GM19238 (cell line): ENCODE measurements at regions not wholly inside any gene's neighbourhood (a gene's known extent, or its start where the extent isn't known, plus 50 kb on each side); places are given as distances from the start of the nearest gene placed in this dataset.

Experiments
- DNase-seq: peaks from one replicate; pipeline ENCODE4 v3.0.0; 2011; ENCODE audit warnings: low spot score; ENCODE audit not compliant: insufficient read length

DNA sequence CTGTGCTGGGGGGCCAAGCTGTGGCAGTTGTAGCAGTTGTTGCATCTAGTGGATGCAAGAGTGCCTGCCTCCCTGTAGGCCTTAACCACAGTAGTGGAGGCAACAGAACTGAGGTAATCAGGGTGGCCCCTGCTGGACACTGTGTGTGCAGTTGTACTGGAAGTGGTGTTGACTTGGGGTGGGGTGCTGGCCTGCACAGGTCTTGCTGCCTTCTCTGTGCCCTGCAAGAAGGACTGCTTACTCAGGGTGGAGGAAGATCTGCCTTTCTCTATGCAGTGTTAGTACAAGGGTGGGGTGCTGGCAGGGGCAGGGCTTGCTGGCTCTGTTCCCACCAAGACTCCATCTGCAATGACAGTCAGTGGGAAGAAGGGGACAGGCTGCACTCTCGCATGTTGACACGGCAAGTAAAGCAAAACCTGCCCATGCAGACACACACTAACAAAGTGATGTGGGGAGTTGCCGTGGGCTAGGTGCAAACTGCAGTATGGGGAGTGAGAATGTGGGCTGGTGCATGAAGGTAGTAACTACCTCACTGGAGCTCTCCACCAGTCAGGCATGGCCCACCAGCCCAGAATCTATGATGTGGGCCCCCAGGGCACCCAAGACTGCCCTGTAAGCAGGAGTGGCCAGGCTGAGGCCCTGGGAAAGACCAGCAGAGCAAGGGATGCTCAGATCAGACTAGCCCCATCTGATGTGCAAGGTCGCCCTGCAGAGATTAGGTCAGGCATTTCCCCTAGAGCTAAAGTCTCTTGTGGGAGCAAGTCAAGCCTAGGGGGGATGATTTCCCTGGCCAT lies 594.9 kb downstream of the TECRL start:
- DNase-seq = no peak

DNA sequence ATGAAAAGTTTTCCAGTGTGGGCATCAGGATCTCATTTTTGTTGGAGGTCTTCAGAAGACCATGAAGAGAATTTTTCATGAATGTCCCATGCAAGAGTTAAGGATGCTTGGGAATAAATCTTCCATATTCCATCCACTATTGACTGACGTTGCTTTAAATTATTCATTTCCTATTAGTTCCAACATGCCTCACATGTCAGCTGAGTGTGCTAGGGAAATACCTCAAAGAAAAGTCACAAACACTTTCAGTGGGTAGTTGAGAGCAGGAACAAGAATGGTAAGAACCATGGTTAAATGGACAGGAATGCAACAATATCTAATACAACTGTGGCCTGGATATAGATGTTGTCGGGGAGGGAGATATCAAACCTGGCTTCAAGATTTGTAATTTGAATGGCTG lies 610.1 kb downstream of the TECRL start:
- DNase-seq = no peak

DNA sequence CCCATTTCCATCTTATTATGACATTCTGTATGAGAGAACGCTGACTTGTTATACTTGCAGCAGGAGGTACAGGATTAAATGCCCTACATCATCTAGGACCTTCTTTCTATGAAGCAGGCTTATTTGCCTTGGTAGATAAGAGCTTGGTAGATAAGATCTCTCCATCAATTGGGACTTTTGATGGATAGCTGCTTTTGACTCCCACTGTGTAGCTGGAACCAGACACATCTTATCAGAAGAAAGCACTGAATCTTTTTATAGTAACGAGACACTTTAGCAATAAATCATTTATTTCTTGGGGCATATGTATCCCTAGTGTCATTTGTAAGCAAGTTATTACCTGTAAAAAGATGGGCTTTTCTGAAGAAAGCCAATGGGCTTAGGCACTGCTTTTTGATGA lies 613.9 kb downstream of the TECRL start:
- no peak for DNase-seq

DNA sequence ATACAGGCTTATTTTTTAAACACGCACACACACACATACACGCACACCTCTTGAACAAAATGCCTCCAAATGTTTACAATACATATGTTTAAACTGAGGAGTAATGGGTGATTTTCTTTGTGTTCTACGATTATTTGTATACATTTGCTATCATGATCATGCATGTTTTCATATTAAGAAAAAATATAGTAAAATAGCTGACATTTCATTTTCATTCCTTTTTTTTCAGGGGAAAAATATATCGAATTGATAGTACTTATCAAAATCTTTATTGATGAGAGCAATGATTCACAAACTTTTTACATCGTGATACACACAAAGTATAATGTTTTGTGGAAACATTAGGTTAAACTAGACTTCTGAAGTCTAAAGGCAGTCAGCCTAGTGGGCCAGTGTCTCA lies 618.9 kb downstream of the TECRL start:
- no peak for DNase-seq

DNA sequence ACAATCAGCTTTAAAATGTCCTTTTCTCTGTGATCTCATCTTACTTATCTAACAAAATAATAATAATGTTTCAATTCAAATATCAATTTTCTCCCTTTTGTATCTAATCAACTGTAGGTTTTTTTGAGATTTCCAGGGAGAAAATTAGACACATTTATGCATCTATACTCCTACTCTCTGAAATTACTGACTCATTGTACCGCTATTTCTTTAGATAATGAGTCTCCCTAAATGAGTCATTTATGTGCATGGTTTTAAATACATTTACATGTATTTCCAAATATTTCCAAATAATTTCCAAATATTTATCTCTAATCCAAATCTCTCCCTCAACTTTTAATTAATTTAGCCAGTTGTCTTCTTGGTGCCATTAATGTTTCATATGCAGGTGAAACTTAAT lies 621.0 kb downstream of the TECRL start:
- DNase-seq = no peak

DNA sequence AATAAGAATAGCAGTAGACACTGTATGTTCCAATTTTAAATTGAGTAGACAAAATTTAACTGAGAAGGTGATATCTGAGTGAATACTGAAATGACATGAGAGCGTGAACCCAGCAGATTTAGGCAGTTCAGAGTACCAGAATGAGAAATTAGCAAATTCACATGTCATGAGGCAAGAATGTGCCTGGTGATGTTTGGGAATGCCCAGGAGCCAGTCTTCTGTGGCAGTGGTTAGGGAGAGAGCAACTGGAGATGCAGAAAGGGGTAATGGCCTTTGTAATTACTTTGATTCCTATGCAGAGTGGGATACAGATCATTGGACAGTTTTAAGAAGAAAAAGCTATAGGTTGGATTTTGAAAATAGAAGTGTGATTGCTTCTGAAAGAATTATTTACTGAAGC lies 621.9 kb downstream of the TECRL start:
- no peak for DNase-seq

DNA sequence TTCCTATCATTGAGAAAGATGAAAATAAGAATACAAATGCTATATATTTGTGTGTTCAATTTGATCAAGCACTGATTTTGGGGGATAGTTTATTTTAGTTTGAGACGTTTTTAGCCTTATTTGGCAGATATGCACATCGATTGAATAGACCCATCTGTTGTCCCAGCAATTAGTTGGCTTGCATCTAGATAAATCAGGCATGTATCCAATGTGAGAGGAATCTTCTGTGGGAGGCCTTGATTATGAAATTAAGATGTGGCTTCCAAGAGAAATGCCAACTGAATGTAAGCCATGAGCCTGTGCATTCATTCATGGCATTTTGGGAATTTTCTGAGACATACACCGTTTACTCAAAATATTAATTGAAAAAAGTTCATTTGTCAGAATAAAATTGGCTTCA lies 623.1 kb downstream of the TECRL start:
- no peak for DNase-seq

DNA sequence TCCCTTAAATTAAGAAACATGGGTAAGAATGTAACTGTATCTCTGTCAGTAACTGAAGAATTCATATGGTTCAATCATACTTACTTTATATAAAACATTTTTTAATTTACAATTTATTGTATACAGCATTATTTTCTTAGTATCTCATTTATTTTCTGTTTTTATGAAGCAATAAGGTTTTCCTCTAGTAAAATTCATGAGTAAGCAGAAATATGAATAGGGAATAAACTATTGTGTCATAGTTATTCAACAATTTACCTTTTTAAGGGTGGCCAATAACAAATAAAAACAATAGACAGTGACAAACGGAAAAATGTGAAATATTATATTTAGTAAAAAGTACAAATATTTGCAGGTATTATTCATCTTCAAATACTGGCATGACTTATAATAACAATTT lies 624.4 kb downstream of the TECRL start:
- no peak for DNase-seq

DNA sequence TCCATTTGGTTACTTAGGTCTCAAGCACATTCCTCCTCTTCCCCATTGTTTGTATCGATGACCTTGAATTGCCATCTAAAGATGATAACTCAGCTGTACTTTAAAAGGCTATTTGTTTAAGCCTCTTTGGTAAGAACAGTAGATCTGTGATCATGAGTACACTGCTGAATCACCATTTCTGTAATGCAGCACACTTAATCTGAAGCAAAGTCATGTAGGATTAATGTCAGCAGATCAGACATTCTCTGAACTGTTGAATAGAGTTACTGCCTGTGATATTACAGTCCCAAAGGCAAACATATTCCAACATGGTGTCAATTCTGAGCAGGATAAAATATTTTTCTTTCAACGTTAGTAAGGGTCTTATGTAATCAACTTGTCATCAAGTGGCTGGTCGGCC lies 631.6 kb downstream of the TECRL start:
- no peak for DNase-seq

DNA sequence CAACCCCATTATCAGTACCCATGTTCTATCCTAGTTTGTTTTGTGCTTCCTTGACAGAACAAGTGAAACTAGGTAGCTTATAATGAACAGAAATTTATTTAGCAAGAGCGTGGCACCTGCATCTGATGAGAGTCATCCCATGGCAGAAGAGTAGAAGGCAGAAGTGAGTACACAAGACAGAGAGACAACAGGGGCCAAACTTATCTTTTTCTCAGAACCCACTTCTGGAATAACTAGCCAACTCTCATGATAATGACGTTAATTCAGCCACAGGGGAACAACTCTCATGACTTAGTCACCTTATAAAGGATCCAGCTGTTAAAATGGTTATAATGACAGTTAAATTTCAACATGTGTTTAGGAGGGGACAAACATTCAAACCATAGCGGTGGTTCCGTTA lies 644.9 kb downstream of the TECRL start:
- DNase-seq = no peak

DNA sequence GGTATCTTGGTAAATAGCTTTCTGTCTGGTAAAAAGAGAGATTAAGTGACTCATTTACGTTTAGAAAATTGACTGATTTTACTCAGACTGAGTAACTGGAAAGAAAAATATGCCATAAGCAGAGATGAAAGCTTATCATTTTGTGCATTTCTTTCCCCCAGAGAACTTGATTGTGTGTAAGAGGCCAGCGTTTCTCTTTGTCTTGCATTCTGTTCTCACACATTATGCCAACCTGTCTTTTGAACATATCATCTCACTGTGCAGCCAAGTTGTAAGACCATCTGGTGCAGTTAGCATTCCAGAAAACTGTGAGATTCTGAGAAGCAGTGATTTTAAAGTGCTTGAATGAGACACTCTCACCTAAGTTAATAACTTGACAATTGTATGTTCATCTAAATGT lies 651.3 kb downstream of the TECRL start:
- DNase-seq = no peak

DNA sequence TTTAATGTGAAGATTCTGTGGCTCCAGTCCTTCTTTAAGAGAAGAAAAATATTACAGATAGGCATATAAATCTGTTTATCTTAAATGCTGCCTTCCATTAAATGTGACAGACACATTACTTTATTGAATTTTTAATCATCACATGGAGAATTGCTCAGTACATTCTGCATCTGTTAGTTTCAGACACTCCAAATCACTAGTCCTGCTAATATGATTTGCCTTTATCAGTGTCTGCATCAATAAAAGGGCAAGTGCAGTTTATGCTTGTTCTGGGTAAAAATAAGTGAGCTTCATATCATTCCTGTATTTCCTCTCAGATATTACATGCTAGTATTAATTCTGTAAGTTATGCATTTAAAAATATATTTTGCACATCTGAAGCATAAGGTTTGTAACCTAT lies 666.4 kb downstream of the TECRL start:
- no peak for DNase-seq

DNA sequence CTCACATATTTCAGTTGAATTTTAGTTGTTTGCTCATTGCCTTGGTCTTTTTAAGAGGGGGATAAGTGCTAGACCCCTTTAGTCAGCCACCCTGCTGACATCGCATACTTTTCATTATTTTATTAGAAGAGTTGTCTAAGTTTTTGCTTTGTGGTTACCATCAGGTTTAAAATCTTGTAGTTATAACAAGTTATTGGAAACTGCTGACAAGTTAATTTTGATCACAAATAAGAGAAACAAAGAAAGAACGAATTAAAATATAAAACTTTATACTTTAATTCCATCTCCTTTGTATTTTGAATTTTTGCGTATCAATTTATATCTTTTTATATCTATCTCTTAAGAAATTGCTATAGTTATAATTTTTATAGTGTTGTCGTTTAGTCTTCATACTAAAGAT lies 679.7 kb downstream of the TECRL start:
- DNase-seq = no peak

DNA sequence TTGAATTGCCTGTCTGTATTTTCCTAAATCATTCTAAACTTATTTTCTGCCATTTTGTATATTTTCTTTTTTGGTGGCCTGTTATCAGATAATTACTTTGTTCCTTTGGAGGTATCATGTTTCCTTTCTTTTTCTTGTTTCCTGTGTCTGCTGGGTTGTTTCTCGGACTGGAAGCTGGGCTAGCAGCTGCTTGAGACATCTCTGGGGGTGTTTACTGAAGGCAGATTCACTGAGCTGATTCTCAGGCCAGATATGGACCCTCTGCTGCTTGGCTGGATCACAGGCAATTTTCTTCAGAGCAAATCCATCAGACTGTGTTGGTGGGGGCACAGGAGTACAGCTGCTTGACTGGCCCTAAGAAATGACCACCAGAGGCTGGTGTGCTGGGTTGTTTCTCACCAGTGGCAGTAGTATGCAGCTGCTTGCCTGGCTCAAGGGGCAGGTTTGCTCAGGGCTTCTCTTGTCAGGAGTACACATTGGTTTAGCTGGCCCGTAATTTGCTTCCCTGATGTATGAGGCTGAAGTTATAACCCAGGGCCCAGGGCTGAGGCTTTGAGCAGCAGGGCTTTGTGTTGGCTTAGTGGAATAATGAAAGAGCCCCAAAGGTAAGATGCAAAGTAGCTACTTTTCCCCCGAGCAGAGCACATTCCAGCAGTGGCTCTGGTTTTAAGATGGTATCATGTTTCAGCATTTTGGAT lies 680.6 kb downstream of the TECRL start:
- no peak for DNase-seq

DNA sequence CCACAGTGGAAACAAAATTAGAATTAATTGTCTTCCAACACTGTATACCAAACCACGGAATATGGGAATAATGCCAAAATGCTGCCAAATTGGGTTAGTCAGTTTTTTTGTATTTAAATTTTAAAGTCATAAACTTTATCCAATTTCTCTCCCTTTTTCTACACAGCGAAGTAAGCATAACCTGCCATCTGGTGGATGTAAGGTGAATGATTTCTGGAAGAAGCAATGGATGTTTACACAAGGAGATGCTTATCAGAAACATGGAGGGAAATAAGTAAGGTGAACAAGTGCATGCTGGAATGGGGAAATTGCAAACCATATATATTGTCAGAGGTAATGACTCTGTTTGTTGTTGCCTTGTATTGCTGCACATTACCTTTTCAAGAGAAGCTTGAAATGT lies 691.9 kb downstream of the TECRL start:
- no peak for DNase-seq

DNA sequence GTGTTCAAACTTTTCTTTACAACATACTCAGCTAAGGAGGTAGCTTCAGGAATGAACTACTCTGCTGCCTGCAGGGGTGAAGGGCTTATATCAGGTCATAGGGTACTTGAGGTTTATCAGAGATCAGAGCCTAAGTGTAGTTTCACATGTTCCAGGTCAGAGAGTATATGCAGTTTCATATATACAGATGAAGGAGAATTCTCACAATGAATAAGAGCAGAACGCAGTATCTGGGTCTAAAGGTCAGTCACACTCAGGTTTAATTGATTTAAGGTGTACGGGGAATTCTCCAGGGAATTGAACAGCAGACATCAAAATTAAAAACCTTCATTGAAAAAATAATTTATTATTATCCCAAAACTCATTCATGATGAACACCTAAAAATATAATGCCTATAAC lies 700.6 kb downstream of the TECRL start:
- DNase-seq = no peak

DNA sequence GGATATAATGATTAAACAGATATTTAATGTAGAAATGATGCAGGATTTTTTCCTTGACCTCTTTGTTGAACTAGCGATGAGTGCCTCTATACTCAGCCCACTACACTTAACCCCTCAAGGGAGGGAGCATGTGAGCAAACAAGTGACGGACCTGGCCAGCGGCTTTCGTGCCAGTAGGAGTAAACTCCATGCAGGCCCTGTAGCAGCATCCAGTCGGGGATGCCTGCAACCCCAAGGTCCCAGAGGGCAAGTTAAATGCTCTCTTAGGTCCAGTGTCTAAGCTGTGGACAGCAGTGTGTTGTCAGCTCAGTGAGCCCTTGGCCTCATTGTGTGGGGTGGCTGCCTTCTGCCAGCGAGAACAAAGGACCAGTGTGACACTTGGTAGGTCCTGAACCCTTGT lies 708.7 kb downstream of the TECRL start:
- DNase-seq = no peak

DNA sequence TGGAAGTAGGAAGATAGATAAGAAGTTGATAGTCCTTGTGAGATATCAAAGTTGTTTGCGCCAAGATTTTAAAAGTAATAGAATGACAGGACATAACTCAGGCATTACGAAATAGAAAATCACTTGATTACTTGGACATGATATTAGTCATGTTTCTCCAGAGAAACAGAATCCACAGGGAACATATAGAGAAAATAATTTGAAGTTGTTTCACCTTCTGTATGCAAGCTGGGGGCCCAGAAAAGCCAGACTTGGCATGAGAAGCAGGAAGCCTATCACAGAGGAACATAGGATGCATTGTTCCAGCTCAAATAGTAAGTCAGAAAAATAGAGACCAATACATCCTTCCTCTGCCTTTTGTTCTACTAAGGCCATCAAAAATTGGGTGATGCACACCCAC lies 715.9 kb downstream of the TECRL start:
- no peak for DNase-seq

DNA sequence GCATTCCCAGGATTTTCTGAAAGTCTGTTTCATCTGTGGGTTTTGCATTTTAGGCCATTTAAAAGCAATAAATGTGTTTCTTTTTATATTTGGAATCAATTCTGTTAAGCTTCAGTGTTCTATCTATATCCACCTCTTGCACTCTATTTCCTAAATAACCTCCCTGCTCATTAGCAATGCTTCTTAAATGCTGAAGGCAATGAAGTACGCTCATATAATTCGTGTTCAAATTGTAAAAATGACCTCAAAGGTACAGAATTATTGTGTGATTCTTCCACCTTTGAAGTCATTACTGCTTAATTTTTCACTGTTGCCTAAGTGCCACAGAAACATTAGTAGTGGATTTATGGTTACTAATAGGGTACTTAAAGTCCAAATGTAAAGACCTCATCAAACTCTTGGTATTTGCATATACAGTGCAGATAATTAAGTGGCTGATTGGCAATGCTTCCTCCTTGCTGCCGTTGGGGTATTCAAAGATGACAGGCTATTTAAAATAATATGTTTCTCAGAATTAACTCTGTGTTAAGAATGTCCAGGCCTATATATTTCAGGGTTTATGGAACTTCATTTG lies 730.8 kb downstream of the TECRL start:
- DNase-seq = no peak

DNA sequence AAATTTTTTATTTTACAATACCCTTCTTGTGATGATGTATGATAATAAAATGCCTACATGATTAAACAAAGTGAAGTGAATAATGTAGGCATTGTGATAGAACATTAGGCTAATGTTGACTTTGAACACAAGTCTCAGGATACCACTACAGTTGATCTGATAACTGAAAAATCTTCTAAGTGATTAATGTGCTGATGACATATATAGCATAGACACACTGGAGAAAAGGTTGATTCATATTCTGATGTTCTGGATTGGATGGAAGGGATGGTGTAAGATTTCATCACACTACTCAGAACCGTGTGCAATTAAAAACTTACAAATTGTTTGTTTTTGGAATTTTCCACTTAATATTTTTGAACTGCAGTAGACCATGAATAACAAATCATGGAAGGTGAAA lies 738.5 kb downstream of the TECRL start:
- DNase-seq = no peak

DNA sequence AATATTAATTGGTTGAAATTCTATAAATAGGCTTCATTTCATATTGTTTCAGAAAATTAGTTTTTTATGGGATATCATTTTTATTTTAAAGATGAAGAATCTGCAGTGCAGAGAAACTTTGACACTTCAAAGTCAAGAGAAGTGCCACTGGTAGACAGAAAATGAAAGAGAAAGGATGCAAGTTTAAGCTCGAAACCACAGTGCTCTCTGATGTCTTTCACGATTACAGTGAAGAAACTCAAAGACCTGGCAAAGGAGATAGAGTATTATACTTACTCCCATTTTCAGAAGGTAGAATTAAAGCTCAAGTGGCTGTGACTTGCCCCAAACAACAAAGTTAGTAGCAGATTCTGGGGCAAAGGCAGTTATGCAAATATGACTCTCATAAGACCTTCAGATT lies 745.4 kb downstream of the TECRL start:
- DNase-seq = no peak

DNA sequence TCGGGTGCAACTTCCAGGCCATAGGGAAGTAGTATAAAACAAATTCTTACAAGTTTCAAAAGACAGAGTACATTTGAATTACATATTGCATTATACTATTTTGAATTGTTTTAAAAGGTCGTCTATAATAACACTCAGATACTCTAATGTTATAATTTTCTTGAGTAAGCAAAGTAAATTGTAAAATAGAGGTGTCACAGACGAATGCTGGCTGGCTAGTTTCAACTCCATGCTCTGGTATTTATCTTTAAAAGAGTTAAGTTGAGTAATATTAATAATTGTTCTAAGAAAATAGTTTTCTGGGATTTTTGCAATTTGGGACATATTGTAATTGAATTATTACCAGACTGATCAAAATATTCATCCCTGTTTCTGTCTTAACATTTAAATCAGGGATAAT lies 764.9 kb downstream of the TECRL start:
- DNase-seq = no peak

DNA sequence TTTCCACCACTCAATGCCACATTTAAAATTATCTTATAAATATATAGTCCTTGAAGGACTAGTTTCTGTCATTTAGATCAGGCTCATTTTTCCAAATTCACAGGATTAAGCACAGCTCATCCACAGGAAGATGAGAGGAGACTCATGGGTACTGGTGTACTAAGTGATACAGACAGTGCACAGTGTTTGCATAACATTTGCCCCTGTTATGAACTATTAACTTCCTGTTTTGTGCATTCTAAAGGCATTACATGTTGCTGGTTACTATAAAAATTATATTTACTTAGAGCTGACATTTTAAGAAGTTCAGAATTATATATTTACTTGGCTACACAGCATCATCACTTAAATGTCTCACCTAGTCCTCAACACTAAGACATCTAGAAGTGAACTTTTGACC lies 772.0 kb downstream of the TECRL start:
- no peak for DNase-seq
